Omental fat pad (tissue), 3 donors: ENCODE measurements at regions not wholly inside any gene's neighbourhood (a gene's known extent, or its start where the extent isn't known, plus 50 kb on each side); places are given as distances from the start of the nearest gene placed in this dataset.

Experiments used
- ATAC-seq: fragments of 150-250 bp; one replicate; pipeline ENCODE4 v1.9.1; 2016; ENCODE audit warnings: mild to moderate bottlenecking, moderate library complexity; ENCODE audit not compliant: low FRiP score
- DNase-seq: peaks from one replicate; pipeline ENCODE4 v3.0.0-alpha.2; 2019; ENCODE audit warnings: low spot score
- CTCF ChIP-seq, 3 donors: fragments of 450-650 bp; IDR thresholded peaks; one replicate each; pipeline ENCODE4 v1.5.1; 2016 to 2017; ENCODE audit warnings: antibody characterized with exemption in 3 of 3, mild to moderate bottlenecking in 3 of 3, moderate library complexity in 2 of 3

- no peak for ATAC-seq
- no peak for DNase-seq
- TF ChIP-seq CTCF (IDR thresholded peaks at IDR 0.05), result no peak
Measured at GRCh38 chr12:125619723-125620122, 554.5 kb downstream of the AACS start.

- no peak for DNase-seq
- ATAC-seq, result no peak
- no peak for TF ChIP-seq CTCF (IDR thresholded peaks at IDR 0.05)
Measured at GRCh38 chr12:125633686-125634085, 568.5 kb downstream of the AACS start.

DNA sequence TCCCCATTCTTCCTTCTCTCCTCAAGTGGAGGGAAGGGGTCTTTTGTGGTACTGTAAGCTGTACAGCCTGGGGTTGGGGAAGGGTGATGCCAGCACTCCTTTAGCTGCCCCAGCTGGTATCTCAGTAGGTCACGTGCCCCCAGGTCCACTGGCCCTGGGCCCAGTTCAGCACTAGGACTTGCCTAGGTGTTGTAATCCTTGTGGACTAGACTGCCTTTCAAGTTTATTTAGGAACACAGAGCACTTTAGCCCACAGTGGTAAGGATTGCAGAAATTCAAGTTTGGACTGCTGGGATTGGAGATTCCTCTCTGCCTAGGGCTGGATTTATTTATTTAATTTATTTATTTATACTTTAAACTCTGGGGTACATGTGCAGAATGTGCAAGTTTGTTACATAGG is 569.6 kb downstream of the AACS start:
- ATAC-seq (no peak), DNase-seq (no peak)
- TF ChIP-seq CTCF (IDR thresholded peaks at IDR 0.05), result no peak

- DNase-seq (no peak), ATAC-seq (no peak)
- no peak for TF ChIP-seq CTCF (IDR thresholded peaks at IDR 0.05)
Measured at GRCh38 chr12:125639826-125640225, 574.6 kb downstream of the AACS start.

DNA sequence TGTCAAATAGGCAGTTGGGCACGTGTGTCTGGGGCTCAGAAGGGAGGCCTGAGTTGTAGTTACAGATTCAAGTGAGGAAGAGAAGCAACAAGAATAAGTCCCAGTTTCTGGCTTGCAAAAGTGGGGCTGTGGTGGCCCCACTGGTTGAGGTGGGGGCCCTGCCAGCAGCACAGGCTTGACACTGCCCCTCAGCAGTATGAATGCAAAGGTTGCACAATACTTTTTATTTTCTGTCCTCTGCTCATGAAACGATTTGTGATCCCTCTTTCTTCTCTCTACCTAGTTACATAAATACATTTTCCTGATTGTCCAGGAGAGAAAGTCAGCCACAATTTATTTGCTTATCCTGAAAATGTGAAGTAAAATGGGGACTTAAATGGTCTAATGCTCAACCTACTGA is 577.8 kb downstream of the AACS start:
- DNase-seq, result no peak
- no peak for ATAC-seq
- no peak for TF ChIP-seq CTCF (IDR thresholded peaks at IDR 0.05)

- ATAC-seq (no peak), DNase-seq (no peak)
- TF ChIP-seq CTCF (IDR thresholded peaks at IDR 0.05), result no peak
Measured at GRCh38 chr12:125645724-125646123, 580.5 kb downstream of the AACS start.

- DNase-seq (no peak), ATAC-seq (no peak)
- TF ChIP-seq CTCF (IDR thresholded peaks at IDR 0.05), result no peak
Measured at GRCh38 chr12:125650587-125650986, 585.4 kb downstream of the AACS start.
